ENCODE measurements at regions not wholly inside any gene's neighbourhood (a gene's known extent, or its start where the extent isn't known, plus 50 kb on each side); places are given as distances from the start of the nearest gene placed in this dataset.

DNA sequence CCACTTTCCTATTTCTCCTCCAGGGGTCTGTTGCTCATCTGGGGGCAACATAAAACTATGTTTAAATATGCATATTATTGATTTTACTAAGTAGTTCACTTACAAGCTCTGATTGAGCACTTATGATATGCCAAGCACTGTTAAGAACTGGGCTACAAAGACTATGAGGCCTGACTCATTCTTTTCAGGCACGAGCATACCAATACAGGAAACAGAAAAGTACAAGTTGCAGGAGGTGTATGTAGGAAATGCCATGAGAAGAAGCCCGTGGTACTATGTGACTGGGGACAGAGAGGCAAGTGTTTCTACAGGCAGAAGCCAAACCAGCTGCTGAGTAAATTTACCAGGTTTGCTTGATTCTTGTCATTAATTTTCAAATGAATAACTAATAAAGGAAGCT is 120.4 kb upstream of the PTGFR start:
- Mint-ChIP-seq H3K27ac (peak overlapping the region; percentile 93), H3K4me3 (peak overlapping the region; percentile 58), H3K36me3 (ENCODE audit: low read depth) (peaks cover 9% of the 10 kb centered on the region; the same call in 1 of the 2 replicates), H3K4me1 (ENCODE audit: low read depth) (peaks cover 35% of the 10 kb centered on the region), H3K9me3 (no peaks in the 10 kb centered on the region), H3K27me3 (ENCODE audit: insufficient read depth) (no peaks in the 10 kb centered on the region; the same call in 1 of the 2 replicates)
- TF ChIP-seq, protein P1, sequence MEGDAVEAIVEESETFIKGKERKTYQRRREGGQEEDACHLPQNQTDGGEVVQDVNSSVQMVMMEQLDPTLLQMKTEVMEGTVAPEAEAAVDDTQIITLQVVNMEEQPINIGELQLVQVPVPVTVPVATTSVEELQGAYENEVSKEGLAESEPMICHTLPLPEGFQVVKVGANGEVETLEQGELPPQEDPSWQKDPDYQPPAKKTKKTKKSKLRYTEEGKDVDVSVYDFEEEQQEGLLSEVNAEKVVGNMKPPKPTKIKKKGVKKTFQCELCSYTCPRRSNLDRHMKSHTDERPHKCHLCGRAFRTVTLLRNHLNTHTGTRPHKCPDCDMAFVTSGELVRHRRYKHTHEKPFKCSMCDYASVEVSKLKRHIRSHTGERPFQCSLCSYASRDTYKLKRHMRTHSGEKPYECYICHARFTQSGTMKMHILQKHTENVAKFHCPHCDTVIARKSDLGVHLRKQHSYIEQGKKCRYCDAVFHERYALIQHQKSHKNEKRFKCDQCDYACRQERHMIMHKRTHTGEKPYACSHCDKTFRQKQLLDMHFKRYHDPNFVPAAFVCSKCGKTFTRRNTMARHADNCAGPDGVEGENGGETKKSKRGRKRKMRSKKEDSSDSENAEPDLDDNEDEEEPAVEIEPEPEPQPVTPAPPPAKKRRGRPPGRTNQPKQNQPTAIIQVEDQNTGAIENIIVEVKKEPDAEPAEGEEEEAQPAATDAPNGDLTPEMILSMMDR (IDR thresholded peaks at IDR 0.05): peak; percentile 13; the same call in 1 of the 2 replicates
- peak; percentile 58 for DNase-seq

- H3K27ac Mint-ChIP-seq: peak overlapping the region; percentile 93
Measured at GRCh38 chr1:78370779-78371482, 119.8 kb upstream of the PTGFR start.

GRCh38 chr1:78373676-78374075 is 117.1 kb upstream of the PTGFR start:
- Mint-ChIP-seq H3K4me3 (no peak overlapping the region), H3K27me3 (ENCODE audit: insufficient read depth) (no peaks in the 10 kb centered on the region), H3K36me3 (ENCODE audit: low read depth) (peaks cover 9% of the 10 kb centered on the region; the same call in 1 of the 2 replicates), H3K4me1 (ENCODE audit: low read depth) (peaks cover 38% of the 10 kb centered on the region), H3K27ac (no peak overlapping the region), H3K9me3 (no peaks in the 10 kb centered on the region)
- DNase-seq: no peak
- TF ChIP-seq, protein P1 (IDR thresholded peaks at IDR 0.05): no peak

More at GRCh38 chr1:78370779-78371482, 119.8 kb upstream of the PTGFR start:
- H3K27me3 Mint-ChIP-seq (ENCODE audit: insufficient read depth): no peaks in the 10 kb centered on the region; the same call in 1 of the 2 replicates
- peak; percentile 85 for DNase-seq
- TF ChIP-seq, protein P1 (IDR thresholded peaks at IDR 0.05): no peak
- H3K4me1 Mint-ChIP-seq (ENCODE audit: low read depth): peaks cover 37% of the 10 kb centered on the region
- H3K9me3 Mint-ChIP-seq: no peaks in the 10 kb centered on the region
- peak overlapping the region; percentile 58 for H3K4me3 Mint-ChIP-seq
- peaks cover 9% of the 10 kb centered on the region; the same call in 1 of the 2 replicates for H3K36me3 Mint-ChIP-seq (ENCODE audit: low read depth)

DNA sequence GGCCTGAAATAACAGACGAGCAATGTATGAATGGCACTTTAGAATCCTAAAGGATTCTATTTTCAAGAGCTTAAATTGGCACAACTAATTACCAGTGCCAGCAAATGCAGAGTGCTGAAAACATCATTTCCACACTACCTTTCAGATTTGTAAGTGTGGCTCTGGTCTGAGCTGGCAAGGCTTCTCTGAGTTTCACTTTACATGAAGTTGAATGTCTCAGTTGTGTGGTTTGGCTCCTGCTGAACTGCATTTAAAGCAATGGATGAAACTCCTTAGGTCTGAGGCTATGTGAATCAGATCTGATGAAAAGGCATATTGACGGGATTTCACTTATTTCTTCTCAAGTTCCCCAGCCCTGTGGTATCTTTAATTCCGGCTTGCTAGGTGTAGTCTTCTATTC is 114.8 kb upstream of the PTGFR start:
- Mint-ChIP-seq H3K9me3 (no peaks in the 10 kb centered on the region), H3K4me3 (no peak overlapping the region), H3K27ac (no peak overlapping the region), H3K27me3 (ENCODE audit: insufficient read depth) (peaks cover 2% of the 10 kb centered on the region; the same call in 1 of the 2 replicates), H3K36me3 (ENCODE audit: low read depth) (peaks cover 9% of the 10 kb centered on the region; the same call in 1 of the 2 replicates), H3K4me1 (ENCODE audit: low read depth) (peaks cover 15% of the 10 kb centered on the region)
- no peak for DNase-seq
- TF ChIP-seq, protein P1 (IDR thresholded peaks at IDR 0.05): no peak

DNA sequence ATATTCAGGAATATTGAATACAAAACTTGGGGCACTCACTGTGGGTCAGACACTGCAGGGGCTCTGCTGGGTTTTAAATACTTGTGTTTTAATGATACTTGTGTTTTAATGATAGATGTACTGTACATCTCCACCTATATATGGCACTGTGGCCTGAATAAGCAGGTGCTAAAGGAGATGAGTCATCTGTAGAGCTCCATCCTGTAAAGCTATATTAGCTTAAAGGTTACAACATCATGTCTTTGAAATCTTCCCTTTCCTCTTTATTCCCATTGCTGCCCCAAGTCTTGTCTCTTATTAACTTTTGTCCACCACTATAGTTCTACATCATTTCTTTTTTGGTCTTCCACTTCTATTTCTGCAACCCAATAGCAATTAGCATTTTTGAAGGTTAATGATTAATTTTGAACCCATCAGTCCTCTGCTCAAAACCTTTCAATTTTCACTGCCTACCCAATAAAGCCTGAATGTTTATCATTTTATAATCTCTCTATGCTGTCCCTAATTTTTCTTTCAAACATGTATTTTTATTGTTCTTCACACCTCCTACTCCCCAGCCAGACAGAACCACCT is 113.3 kb upstream of the PTGFR start:
- peaks cover 2% of the 10 kb centered on the region; the same call in 1 of the 2 replicates for H3K27me3 Mint-ChIP-seq (ENCODE audit: insufficient read depth)
- H3K36me3 Mint-ChIP-seq (ENCODE audit: low read depth): peaks cover 6% of the 10 kb centered on the region; the same call in 1 of the 2 replicates
- H3K27ac Mint-ChIP-seq: no peak overlapping the region
- H3K9me3 Mint-ChIP-seq: no peaks in the 10 kb centered on the region
- DNase-seq: no peak
- TF ChIP-seq, protein P1 (IDR thresholded peaks at IDR 0.05): no peak
- H3K4me1 Mint-ChIP-seq (ENCODE audit: low read depth): peaks cover 6% of the 10 kb centered on the region; the same call in 1 of the 2 replicates
- no peak overlapping the region for H3K4me3 Mint-ChIP-seq
